ENCODE measurements at regions not wholly inside any gene's neighbourhood (a gene's known extent, or its start where the extent isn't known, plus 50 kb on each side); places are given as distances from the start of the nearest gene placed in this dataset.
A peak's percentile ranks its signal among the peaks of the same experiment; 100 is the strongest.

GRCh38 chr3:168266335-168266734, 170.6 kb upstream of the GOLIM4 start:
- DNase-seq, result no peak
- Histone ChIP-seq H3K27me3 (ENCODE audit: control insufficient read depth, insufficient read depth, low read length) (no peaks in the 10 kb centered on the region), H3K36me3 (replicated peaks; ENCODE audit: control insufficient read depth, insufficient read depth, low read length) (no peaks in the 10 kb centered on the region), H3K4me3 (ENCODE audit: insufficient read depth, low read depth, low read length) (no peak overlapping the region)

DNA sequence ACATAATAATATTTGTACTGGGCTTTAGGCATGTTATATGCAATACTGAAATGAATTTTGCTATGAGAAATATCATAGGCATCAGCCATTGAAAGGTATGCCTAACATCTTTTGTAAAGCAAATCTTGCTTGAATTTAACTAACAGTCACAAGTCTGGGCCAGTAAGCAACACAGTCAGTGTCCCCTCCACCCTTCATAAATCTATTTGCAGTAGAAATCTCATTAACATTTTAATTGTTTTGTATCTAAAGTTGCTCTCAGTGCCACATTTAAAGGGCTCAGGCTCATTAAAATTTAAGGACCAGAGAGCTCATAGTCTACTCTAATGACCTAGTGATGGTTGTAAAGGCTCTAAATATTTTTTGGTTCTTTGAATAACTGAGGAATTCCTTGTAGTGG, 167.2 kb upstream of the GOLIM4 start:
- H3K36me3 ChIP-seq (replicated peaks; ENCODE audit: control insufficient read depth, insufficient read depth, low read length), result no peaks in the 10 kb centered on the region
- no peak overlapping the region for H3K4me3 ChIP-seq (ENCODE audit: insufficient read depth, low read depth, low read length)
- H3K27me3 ChIP-seq (ENCODE audit: control insufficient read depth, insufficient read depth, low read length), result no peaks in the 10 kb centered on the region
- DNase-seq, result no peak

- H3K36me3 ChIP-seq (replicated peaks; ENCODE audit: control insufficient read depth, insufficient read depth, low read length), result no peaks in the 10 kb centered on the region
- no peak for DNase-seq
- no peaks in the 10 kb centered on the region for H3K27me3 ChIP-seq (ENCODE audit: control insufficient read depth, insufficient read depth, low read length)
- no peak overlapping the region for H3K4me3 ChIP-seq (ENCODE audit: insufficient read depth, low read depth, low read length)
These were observed 165.1 kb upstream of the GOLIM4 start for GRCh38 chr3:168260859-168261258.

- no peak for DNase-seq
- H3K27me3 ChIP-seq (ENCODE audit: control insufficient read depth, insufficient read depth, low read length), result peaks cover 16% of the 10 kb centered on the region
- H3K36me3 ChIP-seq (replicated peaks; ENCODE audit: control insufficient read depth, insufficient read depth, low read length), result no peaks in the 10 kb centered on the region
- H3K4me3 ChIP-seq (ENCODE audit: insufficient read depth, low read depth, low read length), result no peak overlapping the region
These were observed 155.6 kb upstream of the GOLIM4 start for GRCh38 chr3:168251371-168251770.

DNA sequence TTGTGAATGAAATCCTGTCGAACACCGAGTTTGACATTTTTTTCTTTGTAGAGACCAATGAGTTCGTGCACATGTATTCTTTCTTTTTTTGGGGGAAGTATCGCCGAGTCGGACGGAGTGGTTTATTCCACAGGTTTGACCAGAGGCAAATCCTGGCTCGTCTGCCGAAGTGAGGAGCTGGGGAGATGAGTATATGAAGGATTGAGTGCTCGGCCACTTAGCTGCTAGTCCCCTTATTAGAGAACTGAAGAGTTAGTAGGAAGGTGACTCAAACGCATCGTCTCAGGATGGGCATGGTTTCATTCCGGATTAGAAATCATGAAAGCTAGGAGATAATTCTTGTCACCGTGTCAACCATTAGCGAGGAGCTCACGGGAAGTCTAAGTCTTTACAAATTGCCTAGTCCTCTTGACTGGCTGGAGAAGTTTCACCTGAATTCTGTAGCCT, 154.7 kb upstream of the GOLIM4 start:
- H3K4me3 ChIP-seq (ENCODE audit: insufficient read depth, low read depth, low read length), result peak overlapping the region; percentile 87
- peaks cover 16% of the 10 kb centered on the region for H3K27me3 ChIP-seq (ENCODE audit: control insufficient read depth, insufficient read depth, low read length)
- peak; percentile 24 for DNase-seq
- no peaks in the 10 kb centered on the region for H3K36me3 ChIP-seq (replicated peaks; ENCODE audit: control insufficient read depth, insufficient read depth, low read length)

DNA sequence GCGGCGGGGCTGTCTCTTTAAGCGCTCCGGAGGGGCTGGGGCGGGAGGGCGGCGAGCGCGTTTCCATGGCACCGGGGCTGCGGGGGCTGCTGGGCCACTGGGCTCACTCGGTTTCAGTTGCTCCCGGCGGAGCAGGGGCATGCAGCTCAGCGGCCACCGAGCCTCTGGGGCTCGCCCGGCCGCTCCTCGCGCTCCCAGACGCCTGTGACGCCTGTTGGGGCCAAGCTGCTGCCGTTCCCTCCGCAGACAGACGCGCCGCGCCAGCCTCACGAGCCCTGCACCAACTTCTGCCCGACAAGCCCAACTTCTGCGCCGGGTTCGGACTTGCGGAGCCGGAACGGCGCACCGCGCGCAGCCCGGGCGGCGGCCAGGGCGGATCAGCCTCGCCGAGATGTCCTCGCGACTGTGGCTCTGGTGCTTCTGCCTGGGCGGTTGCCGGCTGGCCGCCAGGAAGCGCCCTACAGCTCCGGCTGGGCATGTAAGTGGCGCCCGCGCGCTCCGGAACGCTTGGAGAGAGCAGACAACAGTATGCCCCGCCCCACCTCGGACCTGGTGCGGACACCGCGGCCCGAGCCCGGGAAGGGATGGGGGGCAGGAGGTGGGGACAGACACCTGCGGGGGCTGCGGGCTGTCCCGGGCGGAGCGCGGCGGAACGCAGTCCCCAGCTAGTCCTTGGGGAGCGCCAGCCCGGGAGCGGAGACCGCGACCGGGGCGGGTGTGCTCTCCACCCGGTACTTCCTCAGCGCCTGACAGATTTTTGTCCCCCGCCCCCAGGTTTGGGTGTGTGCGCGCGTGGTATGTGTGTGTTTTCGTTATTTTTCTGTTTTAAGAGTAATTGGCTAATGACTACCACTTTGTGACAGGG, 154.1 kb upstream of the GOLIM4 start:
- Histone ChIP-seq H3K36me3 (replicated peaks; ENCODE audit: control insufficient read depth, insufficient read depth, low read length) (no peaks in the 10 kb centered on the region), H3K27me3 (ENCODE audit: control insufficient read depth, insufficient read depth, low read length) (peaks cover 16% of the 10 kb centered on the region), H3K4me3 (ENCODE audit: insufficient read depth, low read depth, low read length) (peak overlapping the region; percentile 87)
- DNase-seq, result peak; percentile 91

- no peak for DNase-seq
- Histone ChIP-seq H3K27me3 (ENCODE audit: control insufficient read depth, insufficient read depth, low read length) (peaks cover 16% of the 10 kb centered on the region), H3K36me3 (replicated peaks; ENCODE audit: control insufficient read depth, insufficient read depth, low read length) (no peaks in the 10 kb centered on the region), H3K4me3 (ENCODE audit: insufficient read depth, low read depth, low read length) (peak overlapping the region; percentile 87)
These were observed 153.5 kb upstream of the GOLIM4 start for GRCh38 chr3:168249205-168249549.

DNA sequence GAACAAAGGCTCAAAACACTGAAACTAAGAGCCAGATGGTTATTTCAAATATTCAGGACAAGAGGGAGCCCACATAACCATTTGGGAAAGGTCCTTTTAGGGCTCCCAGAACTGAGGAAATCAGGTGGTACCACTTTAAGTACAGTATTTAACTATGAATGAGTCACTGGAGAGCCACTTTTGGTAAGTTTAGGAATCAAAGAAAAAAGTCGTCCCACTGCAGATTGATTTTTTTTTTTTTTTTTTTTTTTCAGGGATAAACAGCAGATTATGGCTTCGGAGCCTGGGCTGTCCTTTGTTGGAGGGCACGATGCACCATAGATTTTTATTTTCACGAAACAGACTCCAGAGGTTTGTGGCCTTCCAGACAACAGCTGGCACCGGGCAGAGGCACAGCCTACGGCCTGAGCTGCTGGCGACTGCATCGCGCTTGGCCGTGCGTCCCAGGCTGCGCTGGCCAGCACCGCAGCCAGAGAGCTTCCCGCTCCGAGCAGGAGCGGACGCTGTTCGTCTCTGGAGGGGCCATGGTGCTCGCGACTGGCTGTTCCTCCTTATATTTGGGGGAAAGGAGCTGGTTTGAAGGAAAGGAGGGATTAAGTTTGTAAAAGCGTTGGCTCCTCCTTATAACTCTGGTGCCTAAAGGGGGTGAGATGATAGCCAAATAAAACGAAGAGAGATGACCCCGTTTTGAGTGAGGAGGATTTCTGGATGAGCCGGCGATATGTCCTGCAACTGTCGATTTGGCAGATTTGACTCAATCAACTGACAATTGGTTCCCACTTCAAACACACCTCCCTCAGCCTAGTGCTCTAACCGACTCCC, 152.9 kb upstream of the GOLIM4 start:
- DNase-seq, result peak; percentile 66
- Histone ChIP-seq H3K4me3 (ENCODE audit: insufficient read depth, low read depth, low read length) (peak overlapping the region; percentile 87), H3K27me3 (ENCODE audit: control insufficient read depth, insufficient read depth, low read length) (peaks cover 16% of the 10 kb centered on the region), H3K36me3 (replicated peaks; ENCODE audit: control insufficient read depth, insufficient read depth, low read length) (no peaks in the 10 kb centered on the region)

- no peak for DNase-seq
- no peaks in the 10 kb centered on the region for H3K27me3 ChIP-seq (ENCODE audit: control insufficient read depth, insufficient read depth, low read length)
- H3K4me3 ChIP-seq (ENCODE audit: insufficient read depth, low read depth, low read length), result no peak overlapping the region
- H3K36me3 ChIP-seq (replicated peaks; ENCODE audit: control insufficient read depth, insufficient read depth, low read length), result no peaks in the 10 kb centered on the region
These were observed 145.4 kb upstream of the GOLIM4 start for GRCh38 chr3:168241156-168241555.

DNA sequence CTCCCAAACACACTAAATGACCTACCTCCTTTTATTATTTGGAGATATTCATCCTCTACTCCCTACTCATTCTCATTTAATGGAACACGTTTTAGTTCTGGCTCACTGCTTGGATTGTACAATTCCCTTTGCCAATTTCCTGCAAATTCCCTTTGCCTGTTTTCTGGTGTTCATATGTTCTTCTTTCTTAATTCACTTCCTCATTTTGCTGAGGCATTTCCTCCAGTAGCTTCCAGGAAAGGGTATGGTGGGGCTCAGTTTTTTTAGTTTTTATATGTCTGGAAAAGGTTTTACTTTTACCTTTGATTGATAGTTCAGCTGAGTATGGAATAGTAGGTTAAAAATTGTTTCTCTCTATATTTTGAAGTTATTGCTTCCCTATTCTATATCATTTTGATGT, 143.6 kb upstream of the GOLIM4 start:
- Histone ChIP-seq H3K4me3 (ENCODE audit: insufficient read depth, low read depth, low read length) (no peak overlapping the region), H3K27me3 (ENCODE audit: control insufficient read depth, insufficient read depth, low read length) (no peaks in the 10 kb centered on the region), H3K36me3 (replicated peaks; ENCODE audit: control insufficient read depth, insufficient read depth, low read length) (no peaks in the 10 kb centered on the region)
- DNase-seq, result no peak

DNA sequence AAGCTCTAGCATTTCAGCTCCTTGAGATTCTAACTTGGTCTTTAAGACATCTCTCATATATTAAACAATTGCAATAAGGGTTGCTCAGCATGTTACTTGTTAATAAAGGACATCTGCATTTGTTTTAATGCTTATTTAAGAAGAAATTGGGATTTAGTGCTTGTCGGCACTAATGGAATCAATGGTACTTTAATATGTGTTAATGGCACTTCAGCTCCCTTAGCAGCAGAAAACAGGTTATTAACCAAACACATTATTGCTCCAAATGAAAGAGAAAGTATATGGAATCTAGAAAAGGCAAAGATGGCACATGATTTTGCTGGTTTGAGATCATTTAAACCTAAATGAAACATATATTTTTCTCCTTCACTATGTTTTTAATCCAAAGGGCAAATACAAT, 137.3 kb upstream of the GOLIM4 start:
- H3K27me3 ChIP-seq (ENCODE audit: control insufficient read depth, insufficient read depth, low read length), result no peaks in the 10 kb centered on the region
- H3K4me3 ChIP-seq (ENCODE audit: insufficient read depth, low read depth, low read length), result no peak overlapping the region
- no peak for DNase-seq
- no peaks in the 10 kb centered on the region for H3K36me3 ChIP-seq (replicated peaks; ENCODE audit: control insufficient read depth, insufficient read depth, low read length)

DNA sequence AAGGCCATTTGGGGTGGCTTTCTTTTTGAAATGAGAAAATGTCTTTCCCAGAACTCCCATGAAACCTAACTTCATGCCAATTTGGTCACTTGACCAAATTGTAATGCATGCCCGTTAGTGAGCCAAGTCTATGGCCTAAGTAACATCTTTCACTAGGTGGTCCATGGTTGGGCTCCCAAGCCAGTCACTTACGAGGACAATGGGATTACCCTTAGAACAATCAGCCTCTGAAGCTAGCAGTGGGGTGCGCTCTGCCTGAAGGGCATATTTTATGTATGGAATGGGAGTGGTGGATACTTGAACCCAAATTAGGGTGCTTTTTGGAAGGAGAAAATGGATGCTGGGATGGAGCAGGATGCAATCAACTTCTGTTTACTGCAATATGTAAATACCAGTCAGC, 127.4 kb upstream of the GOLIM4 start:
- Histone ChIP-seq H3K4me3 (ENCODE audit: insufficient read depth, low read depth, low read length) (no peak overlapping the region), H3K27me3 (ENCODE audit: control insufficient read depth, insufficient read depth, low read length) (no peaks in the 10 kb centered on the region), H3K36me3 (replicated peaks; ENCODE audit: control insufficient read depth, insufficient read depth, low read length) (no peaks in the 10 kb centered on the region)
- no peak for DNase-seq

DNA sequence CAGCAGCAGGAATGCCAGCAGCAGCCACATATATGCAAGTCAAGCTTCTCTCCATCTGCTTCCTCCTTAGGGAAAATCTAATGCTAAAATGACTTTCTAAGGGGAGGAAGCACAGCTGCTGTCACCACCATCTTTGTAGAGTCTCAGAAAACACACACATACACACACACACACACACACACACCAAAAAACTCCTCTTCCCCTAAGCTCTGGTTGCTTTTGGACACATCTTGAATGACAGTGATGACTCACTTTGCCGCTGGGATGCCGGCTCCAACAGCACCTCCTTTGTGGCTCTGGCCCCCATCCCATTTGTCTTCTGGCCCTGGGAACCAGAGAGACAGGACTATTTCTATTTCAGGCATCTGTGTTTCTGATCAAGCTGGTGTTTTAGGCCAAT, 124.8 kb upstream of the GOLIM4 start:
- H3K4me3 ChIP-seq (ENCODE audit: insufficient read depth, low read depth, low read length), result no peak overlapping the region
- no peak for DNase-seq
- H3K36me3 ChIP-seq (replicated peaks; ENCODE audit: control insufficient read depth, insufficient read depth, low read length), result no peaks in the 10 kb centered on the region
- H3K27me3 ChIP-seq (ENCODE audit: control insufficient read depth, insufficient read depth, low read length), result no peaks in the 10 kb centered on the region

DNA sequence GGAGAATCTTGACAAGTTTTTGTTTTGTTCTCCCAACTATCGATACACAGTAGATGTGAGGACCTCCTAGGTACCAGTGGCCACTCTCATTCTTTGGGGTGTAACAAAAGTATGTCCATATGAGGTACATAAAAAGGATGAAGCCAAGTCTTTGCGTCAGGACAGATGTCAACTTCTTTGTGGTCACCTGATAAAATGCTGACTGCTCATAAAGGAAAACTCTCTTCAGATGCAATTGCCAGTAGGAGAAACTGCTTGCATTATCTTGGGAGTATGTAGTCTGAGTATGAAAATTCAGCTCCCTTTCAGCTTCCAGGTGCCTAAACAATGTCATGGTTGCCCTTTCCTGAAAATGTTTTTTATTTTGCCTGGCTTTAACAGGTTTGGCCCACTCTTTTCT, 123.8 kb upstream of the GOLIM4 start:
- no peak for DNase-seq
- H3K4me3 ChIP-seq (ENCODE audit: insufficient read depth, low read depth, low read length), result no peak overlapping the region
- H3K27me3 ChIP-seq (ENCODE audit: control insufficient read depth, insufficient read depth, low read length), result no peaks in the 10 kb centered on the region
- H3K36me3 ChIP-seq (replicated peaks; ENCODE audit: control insufficient read depth, insufficient read depth, low read length), result no peaks in the 10 kb centered on the region

DNA sequence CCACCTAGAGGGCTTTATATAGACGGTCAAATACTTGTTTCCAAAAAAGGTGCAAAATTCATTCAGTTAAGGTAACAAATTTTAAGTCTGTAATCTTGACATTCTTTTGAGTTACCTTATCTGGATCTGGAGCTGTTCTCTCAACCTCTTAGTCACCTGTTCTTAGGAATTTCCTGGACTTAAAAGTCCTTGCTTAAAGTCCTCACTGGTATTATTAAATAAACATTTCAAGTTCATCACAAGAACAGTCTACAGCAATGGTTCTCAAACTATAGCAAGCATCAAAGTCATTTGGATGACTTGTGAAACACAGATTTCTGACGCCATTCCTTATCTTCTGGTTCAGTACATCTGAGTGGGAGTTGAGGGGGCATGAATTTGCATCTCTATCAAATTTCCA, 122.9 kb upstream of the GOLIM4 start:
- H3K27me3 ChIP-seq (ENCODE audit: control insufficient read depth, insufficient read depth, low read length), result no peaks in the 10 kb centered on the region

More for the DNA sequence above, 122.9 kb upstream of the GOLIM4 start:
- Histone ChIP-seq H3K4me3 (ENCODE audit: insufficient read depth, low read depth, low read length) (no peak overlapping the region), H3K36me3 (replicated peaks; ENCODE audit: control insufficient read depth, insufficient read depth, low read length) (no peaks in the 10 kb centered on the region)
- DNase-seq, result no peak
